Medulla oblongata (tissue), 1 donor: ENCODE measurements at regions not wholly inside any gene's neighbourhood (a gene's known extent, or its start where the extent isn't known, plus 50 kb on each side); places are given as distances from the start of the nearest gene placed in this dataset.

Experiments
- DNase-seq: peaks from one replicate; pipeline ENCODE4 v3.0.0-alpha.2; 2015; ENCODE audit errors: extremely low spot score

DNA sequence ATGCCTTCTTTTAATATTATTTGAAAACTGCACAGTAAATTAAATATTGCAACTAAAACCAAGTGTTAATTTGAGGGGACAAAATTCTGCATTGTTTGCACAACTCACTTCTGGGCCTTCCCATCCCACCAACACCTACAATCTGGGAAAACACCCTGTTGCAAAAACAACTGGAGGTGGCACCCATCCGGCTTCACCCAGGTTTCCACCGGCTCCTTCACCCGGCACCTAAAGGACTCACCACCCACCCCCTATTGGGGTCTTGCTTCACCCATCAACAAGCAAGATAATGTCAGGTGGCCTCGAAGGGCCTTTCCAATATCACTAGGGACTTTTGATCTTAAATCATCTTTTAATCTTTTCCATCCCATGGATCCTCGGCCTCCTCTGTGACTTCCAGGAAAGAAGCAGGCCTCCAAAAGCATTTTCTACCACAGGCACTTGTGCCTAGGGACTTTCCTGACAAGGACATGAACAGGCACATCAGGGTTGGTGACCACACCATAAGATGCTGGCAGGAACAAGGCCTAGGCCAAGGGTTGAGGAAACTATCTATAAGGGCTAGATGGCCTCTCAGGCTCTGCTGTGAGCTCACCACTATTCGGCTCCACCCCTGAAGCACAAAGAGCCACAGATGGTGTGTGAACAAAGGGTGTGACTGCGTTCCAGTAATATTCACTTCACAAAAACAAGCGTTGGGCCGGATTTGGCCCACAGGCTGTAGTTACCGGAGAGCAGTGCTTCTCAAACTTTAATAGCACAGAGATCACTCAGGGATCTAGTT is 205.1 kb downstream of the AUH start:
- DNase-seq = no peak

DNA sequence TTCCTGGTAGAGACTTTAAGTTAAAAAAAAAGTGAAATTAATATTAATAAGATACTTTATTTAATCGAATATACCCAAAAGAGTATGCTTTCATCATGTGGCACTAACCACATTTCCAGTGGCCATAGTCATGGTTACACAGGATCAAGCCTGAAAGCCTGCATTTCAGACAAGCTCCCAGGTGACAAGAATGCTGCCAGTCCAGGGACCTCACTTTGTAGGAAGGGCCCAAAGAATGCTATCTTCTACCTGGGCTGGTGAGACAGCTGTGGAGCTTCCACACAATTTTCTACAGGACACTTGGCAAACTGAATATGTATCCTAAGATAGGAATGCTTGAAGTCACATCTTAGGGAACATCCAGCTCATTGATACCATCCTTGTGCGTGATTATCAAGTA is 203.8 kb downstream of the AUH start:
- no peak for DNase-seq

DNA sequence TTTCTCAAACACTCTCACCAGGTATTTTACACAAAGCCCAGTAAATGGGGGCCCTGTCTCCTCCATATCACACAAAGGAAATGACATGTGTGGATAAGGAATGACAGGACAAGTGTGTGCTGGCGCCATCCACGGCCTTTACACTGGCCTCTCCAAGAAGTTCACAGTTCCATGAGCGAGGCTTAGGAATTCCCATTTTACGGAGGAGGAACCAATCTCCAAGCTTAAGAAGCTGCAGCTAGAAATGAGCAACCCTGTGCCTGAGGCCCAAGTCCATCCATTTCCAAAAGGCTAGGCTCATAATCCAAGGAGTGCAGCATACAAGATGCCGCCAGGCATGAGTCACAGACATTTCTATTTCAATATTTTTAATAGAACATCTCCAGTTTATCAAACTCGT is 203.4 kb downstream of the AUH start:
- no peak for DNase-seq

DNA sequence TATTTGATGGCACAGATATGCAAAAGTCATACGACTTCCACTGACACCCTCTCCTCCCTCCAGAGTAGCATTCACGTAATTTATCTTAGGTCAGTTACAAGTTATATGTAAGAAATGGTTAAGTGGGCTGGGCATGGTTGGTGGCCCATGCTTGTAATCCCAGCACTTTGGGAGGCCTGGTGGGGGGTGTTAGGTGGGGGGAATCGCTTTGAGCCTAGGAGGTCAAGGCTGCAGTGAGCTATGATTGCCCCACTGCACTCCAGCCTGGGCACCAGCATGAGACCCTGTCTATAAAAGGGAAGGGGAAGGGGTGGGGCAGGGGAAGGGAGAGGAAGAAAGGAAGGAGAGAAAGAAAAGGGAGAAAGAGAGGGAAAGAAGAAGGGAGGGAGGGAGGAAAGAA is 202.8 kb downstream of the AUH start:
- no peak for DNase-seq

DNA sequence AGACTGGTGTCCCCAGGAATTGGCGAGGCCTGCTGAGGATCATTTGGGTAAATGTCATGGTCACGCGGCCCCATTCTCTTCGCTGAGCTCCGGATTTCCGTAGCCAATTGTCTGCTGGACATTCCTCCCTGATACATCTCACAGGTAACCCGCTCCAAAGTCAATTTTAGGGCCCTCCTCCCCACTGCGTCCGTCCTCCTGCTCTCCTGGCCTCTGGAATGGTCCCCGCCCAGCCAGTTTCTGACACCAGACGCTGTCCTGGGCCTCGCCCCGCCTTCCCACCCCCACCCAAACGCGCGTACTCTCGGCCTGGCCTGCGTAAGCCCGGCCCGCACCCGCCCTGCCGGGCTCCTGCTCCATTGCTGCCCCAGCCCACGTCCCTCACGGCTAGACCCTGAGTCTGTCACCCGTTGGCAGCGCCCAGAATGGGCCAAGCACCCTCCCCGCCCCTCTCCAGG is 202.0 kb downstream of the AUH start:
- no peak for DNase-seq

DNA sequence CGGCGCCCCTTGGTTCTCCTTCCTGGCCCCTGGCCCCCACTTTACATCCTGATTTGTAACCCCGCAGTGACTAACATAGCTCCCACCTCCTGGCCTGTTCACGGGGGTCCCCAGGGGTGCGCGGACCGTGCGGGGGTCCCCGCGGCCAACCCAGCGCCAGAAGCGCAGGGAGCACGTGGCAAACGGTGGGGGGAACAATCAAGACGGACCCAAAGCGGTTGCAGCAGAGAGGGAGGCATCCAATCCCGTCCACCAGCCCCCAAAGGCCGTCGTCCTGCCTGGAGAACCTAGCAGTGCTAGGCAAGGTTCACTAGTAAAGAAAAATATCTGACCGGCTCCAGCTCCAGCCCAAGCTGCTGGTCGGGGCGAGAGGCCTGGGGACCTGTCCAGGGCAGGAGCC is 201.5 kb downstream of the AUH start:
- no peak for DNase-seq

DNA sequence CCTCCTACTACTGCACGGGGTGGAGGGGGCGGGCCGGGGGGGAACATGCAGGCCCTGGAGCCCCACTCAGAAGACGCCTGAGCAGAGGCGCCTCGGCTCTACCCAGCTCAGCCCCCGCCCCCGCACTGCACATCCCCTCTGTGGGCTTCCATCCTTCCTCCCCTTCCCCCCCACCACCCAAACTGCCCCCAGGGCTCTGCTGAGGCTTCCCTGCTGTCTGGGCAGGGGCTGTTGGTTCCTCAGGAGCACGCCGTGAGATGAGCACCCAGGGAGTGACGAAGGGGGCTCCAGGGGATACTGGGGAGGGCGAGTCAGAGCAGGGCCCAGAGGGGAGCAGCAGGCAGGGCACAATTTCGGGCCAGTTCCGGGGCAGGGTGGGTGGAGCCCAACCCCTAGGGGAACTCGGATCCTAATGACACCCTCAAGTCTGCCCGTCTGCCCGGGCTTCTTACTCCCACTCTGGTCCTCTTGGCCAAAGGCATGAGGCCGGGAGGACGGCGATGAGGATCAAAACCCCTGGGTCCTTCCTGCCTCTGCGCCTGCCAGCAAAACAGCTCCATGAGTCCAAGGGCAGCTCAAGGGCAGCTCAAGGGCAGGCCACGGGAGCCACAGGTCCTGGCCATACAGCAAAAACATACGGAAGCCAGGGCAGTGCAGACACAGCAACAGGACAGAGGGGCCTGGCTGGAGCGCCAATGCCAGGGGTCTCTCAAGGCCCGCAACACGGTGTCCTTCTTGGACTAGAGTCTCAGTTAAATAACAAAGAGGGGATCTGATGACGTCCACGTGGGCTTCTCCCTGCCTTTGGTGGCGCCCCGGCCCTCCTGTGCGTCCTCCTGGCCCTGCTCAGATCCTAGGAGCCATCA is 200.9 kb downstream of the AUH start:
- DNase-seq = no peak

DNA sequence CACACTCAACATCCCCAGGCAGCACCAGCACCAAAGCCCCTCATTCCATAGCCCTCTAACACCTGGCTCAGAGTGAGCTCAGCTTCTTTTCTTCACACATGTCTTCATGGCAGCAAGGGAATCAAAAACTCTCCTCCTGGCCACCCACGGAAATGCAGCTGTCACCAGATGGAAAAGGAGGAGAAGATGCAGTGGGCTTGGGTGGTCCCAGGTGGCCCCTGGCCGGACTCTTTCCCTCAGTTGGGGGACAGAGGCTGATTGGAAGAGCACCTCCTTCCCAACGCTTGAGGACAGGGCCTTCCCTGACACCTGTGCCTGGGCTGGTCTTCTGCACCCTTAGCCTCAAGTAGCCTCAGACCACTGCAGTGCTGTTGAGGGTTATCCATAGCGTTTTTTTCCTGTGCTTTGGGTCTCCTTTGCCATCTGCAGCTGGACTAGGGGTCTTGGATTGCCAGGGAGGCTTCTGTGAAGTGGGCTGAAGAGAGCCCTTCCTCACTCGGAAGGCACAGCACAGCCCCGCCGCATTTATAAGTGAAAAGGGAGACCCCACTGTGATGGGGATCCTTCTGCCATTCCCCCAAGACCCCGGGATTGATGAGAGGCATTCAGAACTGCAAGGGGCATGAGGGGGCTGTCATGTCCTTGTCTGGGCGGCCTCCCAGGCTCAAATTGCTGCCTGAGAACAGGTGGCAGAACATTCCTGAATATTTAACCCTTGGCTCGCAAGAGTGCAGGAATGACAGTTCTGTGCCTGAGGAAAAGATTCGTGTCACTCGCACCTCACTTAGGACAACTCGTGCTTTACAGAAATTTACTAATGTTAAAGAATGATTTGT is 200.0 kb downstream of the AUH start:
- DNase-seq = no peak

DNA sequence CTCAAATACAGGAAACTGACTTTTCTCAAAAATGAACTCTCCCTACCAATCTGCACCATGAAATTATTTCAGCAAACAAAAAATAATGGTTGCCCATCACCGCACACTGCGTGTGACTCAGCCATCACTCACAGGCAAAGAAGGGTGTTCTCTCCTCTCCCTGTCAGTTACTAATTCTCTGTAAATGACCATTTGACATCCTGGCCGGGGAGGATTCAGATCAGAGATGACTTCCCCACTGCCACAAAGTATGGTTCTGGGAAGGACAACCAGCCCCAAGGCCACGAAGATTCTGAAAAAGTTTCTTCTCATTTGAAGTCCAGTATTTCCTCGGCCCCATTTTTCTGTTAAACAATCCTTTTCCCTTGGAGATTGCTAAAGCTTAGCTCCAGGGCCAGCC is 199.4 kb downstream of the AUH start:
- no peak for DNase-seq

DNA sequence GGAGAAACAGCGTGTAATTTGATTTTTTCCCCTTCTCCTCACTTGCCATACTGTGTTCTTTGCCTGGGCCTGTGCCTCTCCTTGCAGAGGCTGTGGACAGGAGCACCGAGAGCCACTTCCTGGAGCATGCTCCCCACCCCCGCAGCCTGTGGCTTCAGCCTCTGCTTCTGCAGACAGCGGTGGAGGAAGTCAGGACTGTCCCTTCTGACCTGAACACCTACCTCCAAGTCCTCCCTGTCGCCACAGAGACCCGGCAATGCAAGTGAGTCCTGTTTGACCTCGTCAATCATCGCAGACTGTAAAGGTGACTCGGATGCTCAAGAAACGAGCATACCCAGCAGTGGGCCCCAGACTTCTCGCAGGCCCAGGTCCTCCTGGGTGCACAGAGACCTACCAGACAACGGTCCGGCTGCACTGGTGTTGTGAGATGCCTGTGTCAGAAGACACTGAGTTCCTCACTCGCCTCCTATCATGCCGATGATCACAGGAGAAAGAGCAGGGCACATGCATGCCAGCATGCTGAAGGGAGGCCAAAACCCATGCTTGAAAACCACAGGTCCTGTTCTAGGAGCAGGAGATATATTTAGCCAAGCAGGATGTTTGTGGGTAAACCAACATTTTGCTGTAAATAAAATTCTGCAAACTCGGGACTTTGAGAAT is 198.8 kb downstream of the AUH start:
- peak; percentile 81 for DNase-seq

DNA sequence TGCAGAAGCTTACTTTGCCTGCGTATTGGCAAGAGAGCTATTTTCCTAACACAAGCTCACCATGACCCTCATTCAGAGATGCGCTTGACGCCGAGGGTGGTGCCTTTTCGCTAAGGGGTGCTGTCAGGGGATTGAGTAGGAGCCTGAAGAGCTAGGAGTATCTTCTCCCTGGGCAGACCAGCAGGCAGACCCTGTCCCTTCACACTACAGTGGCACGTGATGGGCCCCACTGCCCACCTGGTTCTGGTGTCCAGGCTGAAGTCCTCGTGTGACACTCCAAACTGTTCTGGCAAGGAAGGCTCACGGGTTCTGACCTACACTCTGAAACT is 198.3 kb downstream of the AUH start:
- no peak for DNase-seq

DNA sequence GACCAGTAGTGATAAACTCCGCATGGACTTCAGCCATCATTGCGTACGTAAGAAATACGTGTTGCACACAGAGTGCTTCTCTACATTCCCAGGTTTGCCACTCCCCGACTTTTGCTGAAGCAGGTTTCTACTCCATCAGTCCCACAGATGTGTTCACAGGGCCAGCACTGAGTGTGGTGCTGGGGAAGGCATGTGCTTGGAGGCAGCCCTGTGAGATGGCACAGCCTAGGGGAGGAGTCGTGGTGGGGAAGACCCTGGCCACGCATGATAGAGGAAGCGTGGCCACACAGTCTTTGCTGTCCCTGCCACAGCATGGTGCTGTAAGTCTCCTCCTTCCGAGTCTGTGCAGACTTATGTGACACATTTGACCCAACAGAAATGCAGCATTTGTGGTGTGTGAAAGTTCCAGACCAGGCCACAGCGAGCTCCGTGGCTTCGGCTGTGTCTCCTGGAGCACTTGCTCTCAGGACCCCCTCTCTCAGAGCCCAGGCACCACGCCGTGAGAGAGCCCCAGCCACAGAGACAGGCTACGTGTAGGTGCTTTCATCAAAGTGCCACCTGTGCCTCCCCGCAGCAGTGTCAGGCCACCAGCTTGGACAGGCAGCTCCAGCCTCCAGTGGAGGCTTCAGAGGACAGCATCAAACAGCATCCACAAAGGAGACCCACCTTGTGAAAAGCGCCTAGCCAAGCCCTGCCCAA is 197.8 kb downstream of the AUH start:
- DNase-seq = peak; percentile 63
